HuH-7.5 (cell line): ENCODE measurements at regions not wholly inside any gene's neighbourhood (a gene's known extent, or its start where the extent isn't known, plus 50 kb on each side); places are given as distances from the start of the nearest gene placed in this dataset.

Experiments used
- DNase-seq: peaks from one replicate; pipeline ENCODE4 v3.0.0; 2011; ENCODE audit warnings: low spot score

GRCh38 chr18:24988253-24988840, 363.6 kb downstream of the ZNF521 start:
- DNase-seq, result no peak

GRCh38 chr18:24989760-24990593, 362.0 kb downstream of the ZNF521 start:
- DNase-seq, result no peak

GRCh38 chr18:24990671-24991134, 361.3 kb downstream of the ZNF521 start:
- no peak for DNase-seq

GRCh38 chr18:24991141-24992060, 360.6 kb downstream of the ZNF521 start:
- no peak for DNase-seq

- DNase-seq, result no peak
These were observed 359.5 kb downstream of the ZNF521 start for GRCh38 chr18:24992491-24992890.

GRCh38 chr18:24993628-24994027, 358.3 kb downstream of the ZNF521 start:
- DNase-seq, result no peak

GRCh38 chr18:24995056-24995455, 356.9 kb downstream of the ZNF521 start:
- no peak for DNase-seq

GRCh38 chr18:24995755-24996154, 356.2 kb downstream of the ZNF521 start:
- DNase-seq, result no peak

GRCh38 chr18:24999650-25000267, 352.2 kb downstream of the ZNF521 start:
- no peak for DNase-seq

- DNase-seq, result no peak
These were observed 350.2 kb downstream of the ZNF521 start for GRCh38 chr18:25001803-25002202.

GRCh38 chr18:25005541-25006403, 346.2 kb downstream of the ZNF521 start:
- DNase-seq, result no peak

GRCh38 chr18:25010623-25011374, 341.2 kb downstream of the ZNF521 start:
- DNase-seq, result no peak
